OCI-LY7 (cell line): ENCODE measurements at regions not wholly inside any gene's neighbourhood (a gene's known extent, or its start where the extent isn't known, plus 50 kb on each side); places are given as distances from the start of the nearest gene placed in this dataset.

Experiments used
- BruUV-seq: library from RNA; stranded (reverse); fragments of 400-500 nt; replicated peaks from 2 replicates; lab custom pipeline; 2021; lab: Mats Ljungman, UMichigan
- CTCF ChIA-PET: fragments of 300-600 bp; sonication (Branson Sonifier 250); formaldehyde crosslinking; loops from one replicate; lab custom pipeline; 2022; ENCODE audit warnings: antibody characterized with exemption; ENCODE audit not compliant: unreplicated experiment; lab: Charles Lee
- POLR2A ChIA-PET: fragments of 300-600 bp; sonication (Branson Sonifier 250); formaldehyde crosslinking; loops from one replicate; lab custom pipeline; 2022; ENCODE audit warnings: antibody characterized with exemption; lab: Charles Lee
- DNase-seq: peaks from one replicate; pipeline ENCODE4 v3.0.0-alpha.2; 2015; ENCODE audit warnings: low spot score
- H2AFZ ChIP-seq: fragments of 200-600 bp; sonication (generic), shearing (Covaris generic); 2 replicates; pipeline ENCODE4 v1.6.1; 2014; ENCODE audit warnings: mild to moderate bottlenecking, antibody characterized with exemption, low read length, moderate library complexity
- H3K27ac ChIP-seq: fragments of 200-600 bp; sonication (generic); 2 replicates; pipeline ENCODE4 v1.5.1; 2014; ENCODE audit warnings: mixed run types, low read depth, mild to moderate bottlenecking, moderate library complexity, low read length, inconsistent platforms; ENCODE audit not compliant: poor library complexity, severe bottlenecking
- H3K36me3 ChIP-seq: fragments of 200-600 bp; sonication (generic); 2 replicates; pipeline ENCODE4 v1.6.1; 2014; ENCODE audit warnings: mild to moderate bottlenecking, antibody characterized with exemption, low read length, moderate library complexity, mixed read lengths; ENCODE audit not compliant: insufficient read depth
- H3K4me1 ChIP-seq: fragments of 200-600 bp; sonication (generic); 2 replicates; pipeline ENCODE4 v1.5.1; 2014; ENCODE audit warnings: mild to moderate bottlenecking, low read length; ENCODE audit not compliant: insufficient read depth, poor library complexity, severe bottlenecking
- H3K4me2 ChIP-seq: fragments of 200-600 bp; sonication (generic); 2 replicates; pipeline ENCODE4 v1.6.1; 2014; ENCODE audit warnings: mild to moderate bottlenecking, low read length
- H3K4me3 ChIP-seq: fragments of 200-600 bp; sonication (generic); 2 replicates; pipeline ENCODE4 v1.5.1; 2014; ENCODE audit warnings: mild to moderate bottlenecking, low read depth, low read length; ENCODE audit not compliant: poor library complexity, severe bottlenecking
- H3K79me2 ChIP-seq: fragments of 200-600 bp; sonication (generic); 2 replicates; pipeline ENCODE4 v1.6.1; 2016; ENCODE audit warnings: low read depth, mild to moderate bottlenecking, low read length, moderate library complexity, mixed read lengths; ENCODE audit not compliant: insufficient read depth
- H3K9me2 ChIP-seq: fragments of 200-600 bp; sonication (generic); 2 replicates; pipeline ENCODE4 v1.6.1; 2016; ENCODE audit warnings: mild to moderate bottlenecking, low read length, mixed read lengths; ENCODE audit not compliant: insufficient read depth
- H3K9me3 ChIP-seq: fragments of 200-600 bp; sonication (generic); 2 replicates; pipeline ENCODE4 v1.6.1; 2014; ENCODE audit warnings: mild to moderate bottlenecking, mixed run types, low read length, mixed read lengths
- H4K20me1 ChIP-seq: fragments of 200-600 bp; sonication (generic); 2 replicates; pipeline ENCODE4 v1.6.1; 2014; ENCODE audit warnings: mild to moderate bottlenecking, antibody characterized with exemption, low read length, moderate library complexity, mixed read lengths; ENCODE audit not compliant: insufficient read depth
- EZH2phosphoT487 ChIP-seq: fragments of 200-600 bp; sonication (generic); IDR thresholded peaks from 2 replicates; pipeline ENCODE4 v1.6.1; 2018; ENCODE audit warnings: low read depth, borderline replicate concordance, mild to moderate bottlenecking, mixed run types, antibody characterized with exemption, low read length, moderate library complexity, mixed read lengths
- intact Hi-C: fragments of 100-400 bp; cut with micrococcal nuclease; formaldehyde crosslinking; loops from one replicate; pipeline ENCODE4 v1.10.0; 2022; ENCODE audit not compliant: unreplicated experiment
- TF ChIP-seq, protein P1 (sequence below): fragments of 200-600 bp; sonication (generic); conservative IDR thresholded peaks from 2 replicates; pipeline ENCODE4 v1.5.1; 2014; ENCODE audit warnings: mild to moderate bottlenecking, antibody characterized with exemption, low read length, moderate library complexity, mixed read lengths

DNA sequence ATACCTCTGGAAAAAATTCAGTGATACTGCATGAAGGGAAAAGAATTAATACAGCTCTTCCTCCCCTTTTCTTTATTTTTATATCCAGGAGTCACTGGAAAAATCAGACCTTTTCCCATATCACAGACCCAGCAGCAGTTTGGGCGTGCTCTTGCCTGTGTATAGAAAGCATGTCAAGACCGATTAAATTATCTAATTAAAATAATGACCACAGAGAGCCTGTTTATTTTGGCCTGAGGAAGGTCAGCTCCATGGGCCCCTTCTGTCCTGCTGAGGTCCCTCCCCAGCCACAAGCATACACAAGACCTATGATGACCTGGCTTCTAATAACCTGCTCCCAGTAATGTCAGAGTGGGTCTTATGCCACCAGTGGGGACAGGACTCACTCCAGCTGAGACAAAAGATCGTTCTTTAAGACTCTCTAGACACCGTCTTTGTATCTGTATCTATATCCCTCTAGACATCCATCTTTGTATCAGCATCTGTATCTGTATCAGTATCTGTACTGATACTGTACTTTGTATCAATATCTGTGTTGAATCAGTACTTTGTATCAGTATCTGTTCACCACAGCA lies 147.8 kb downstream of the VAPA start:
- no peak overlapping the region for H3K27ac ChIP-seq
- H3K9me2 ChIP-seq: no peaks in the 10 kb centered on the region
- H3K36me3 ChIP-seq: no peaks in the 10 kb centered on the region
- no peak for DNase-seq
- H3K4me3 ChIP-seq: no peak overlapping the region
- H3K4me2 ChIP-seq: no peak overlapping the region
- no peaks in the 10 kb centered on the region for H3K79me2 ChIP-seq
- H2AFZ ChIP-seq: no peak overlapping the region
- ChIA-PET POLR2A (interaction anchor here (0.7 kb wide), 1 partner anchor 137 kb away, joined by 3 read pairs; no protein-coding TSS in a partner anchor), CTCF (no interaction called here)
- H3K4me1 ChIP-seq: no peaks in the 10 kb centered on the region
- intact Hi-C loops: no loop called here
- no peaks in the 10 kb centered on the region for H3K9me3 ChIP-seq
- no peaks in the 10 kb centered on the region for H4K20me1 ChIP-seq
- BruUV-seq: no TSS peak
- TF ChIP-seq, protein P1, sequence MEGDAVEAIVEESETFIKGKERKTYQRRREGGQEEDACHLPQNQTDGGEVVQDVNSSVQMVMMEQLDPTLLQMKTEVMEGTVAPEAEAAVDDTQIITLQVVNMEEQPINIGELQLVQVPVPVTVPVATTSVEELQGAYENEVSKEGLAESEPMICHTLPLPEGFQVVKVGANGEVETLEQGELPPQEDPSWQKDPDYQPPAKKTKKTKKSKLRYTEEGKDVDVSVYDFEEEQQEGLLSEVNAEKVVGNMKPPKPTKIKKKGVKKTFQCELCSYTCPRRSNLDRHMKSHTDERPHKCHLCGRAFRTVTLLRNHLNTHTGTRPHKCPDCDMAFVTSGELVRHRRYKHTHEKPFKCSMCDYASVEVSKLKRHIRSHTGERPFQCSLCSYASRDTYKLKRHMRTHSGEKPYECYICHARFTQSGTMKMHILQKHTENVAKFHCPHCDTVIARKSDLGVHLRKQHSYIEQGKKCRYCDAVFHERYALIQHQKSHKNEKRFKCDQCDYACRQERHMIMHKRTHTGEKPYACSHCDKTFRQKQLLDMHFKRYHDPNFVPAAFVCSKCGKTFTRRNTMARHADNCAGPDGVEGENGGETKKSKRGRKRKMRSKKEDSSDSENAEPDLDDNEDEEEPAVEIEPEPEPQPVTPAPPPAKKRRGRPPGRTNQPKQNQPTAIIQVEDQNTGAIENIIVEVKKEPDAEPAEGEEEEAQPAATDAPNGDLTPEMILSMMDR: no peak
- no peak for TF ChIP-seq EZH2phosphoT487

DNA sequence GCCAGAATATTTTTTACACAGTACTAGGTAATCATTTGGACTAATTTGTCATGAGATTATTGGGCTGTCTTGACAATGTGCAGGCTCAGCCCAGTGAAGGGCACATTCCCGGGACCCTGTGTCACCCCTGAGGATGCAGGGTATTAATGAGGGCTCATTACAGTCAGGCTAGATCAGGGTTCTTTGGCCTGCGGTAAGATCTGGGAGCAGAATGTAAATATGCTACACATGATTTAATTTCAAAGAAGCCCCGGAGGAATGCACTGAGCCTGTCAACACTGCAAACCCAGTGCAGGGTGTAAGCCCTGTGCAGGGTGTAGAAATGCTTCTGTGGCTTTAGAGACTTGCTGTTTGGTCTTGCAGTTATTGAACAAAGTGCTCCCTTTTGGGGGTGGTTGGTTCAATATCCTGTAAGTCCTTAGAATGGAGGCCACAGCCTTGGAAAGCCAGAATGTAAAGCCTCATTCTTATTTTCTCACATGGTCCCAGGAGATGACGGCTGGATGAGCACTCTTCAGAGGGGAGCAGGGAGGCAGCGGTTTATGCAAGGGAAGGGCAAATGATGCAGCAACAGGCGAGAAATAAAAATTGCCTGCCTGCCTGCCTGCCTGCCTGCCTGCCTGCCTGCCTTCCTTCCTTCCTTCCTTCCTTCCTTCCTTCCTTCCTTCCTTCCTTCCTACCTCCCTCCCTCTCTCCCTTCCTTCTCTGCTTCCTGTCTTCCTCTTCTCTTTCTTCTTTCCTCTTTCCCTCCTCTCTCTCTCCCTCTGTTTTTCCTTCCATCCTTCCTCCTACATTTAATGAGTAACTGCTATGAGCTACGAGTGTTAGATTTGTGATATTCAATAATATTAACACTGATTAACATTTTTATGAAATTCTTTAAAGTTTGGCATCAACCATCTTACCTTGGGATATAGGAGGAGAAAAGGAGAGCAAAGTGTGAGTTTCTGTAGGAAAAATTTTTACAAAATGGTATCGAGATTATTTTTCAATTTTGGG lies 148.8 kb downstream of the VAPA start:
- no TSS peak for BruUV-seq
- no peak overlapping the region for H3K4me2 ChIP-seq
- no peaks in the 10 kb centered on the region for H3K9me3 ChIP-seq
- no peaks in the 10 kb centered on the region for H3K36me3 ChIP-seq
- intact Hi-C loops: no loop called here
- no peak for DNase-seq
- H3K4me1 ChIP-seq: no peaks in the 10 kb centered on the region
- no peak overlapping the region for H3K4me3 ChIP-seq
- CTCF ChIA-PET: no interaction called here
- no peaks in the 10 kb centered on the region for H4K20me1 ChIP-seq
- no peaks in the 10 kb centered on the region for H3K9me2 ChIP-seq
- H3K79me2 ChIP-seq: no peaks in the 10 kb centered on the region
- POLR2A ChIA-PET: no interaction called here
- H2AFZ ChIP-seq: no peak overlapping the region
- no peak overlapping the region for H3K27ac ChIP-seq
- TF ChIP-seq, protein P1: no peak
- TF ChIP-seq EZH2phosphoT487: no peak

DNA sequence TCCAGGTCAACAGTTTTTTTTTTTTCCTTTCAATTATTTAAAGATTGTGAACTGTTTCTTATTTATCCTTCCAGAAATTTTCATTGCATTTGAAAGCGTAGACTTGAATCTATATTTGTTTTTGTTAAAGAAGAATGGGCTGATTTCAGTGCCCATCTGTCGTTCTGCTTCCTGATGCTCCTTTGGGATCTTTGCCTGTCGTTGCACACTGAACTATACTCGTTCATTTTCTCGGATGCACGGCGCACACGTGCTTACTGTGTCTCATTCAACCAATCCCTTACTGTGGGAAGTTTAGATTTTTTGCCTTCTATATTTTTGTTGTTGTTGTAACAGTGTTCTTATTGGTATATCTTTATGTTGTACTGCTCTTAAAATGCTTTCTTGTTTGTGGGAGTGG lies 149.7 kb downstream of the VAPA start:
- BruUV-seq: no TSS peak
- POLR2A ChIA-PET: no interaction called here
- Histone ChIP-seq H3K79me2 (no peaks in the 10 kb centered on the region), H2AFZ (no peak overlapping the region), H4K20me1 (no peaks in the 10 kb centered on the region), H3K9me2 (no peaks in the 10 kb centered on the region), H3K4me2 (no peak overlapping the region), H3K9me3 (no peaks in the 10 kb centered on the region), H3K27ac (no peak overlapping the region), H3K4me1 (no peaks in the 10 kb centered on the region), H3K4me3 (no peak overlapping the region), H3K36me3 (no peaks in the 10 kb centered on the region)
- intact Hi-C loops: no loop called here
- TF ChIP-seq EZH2phosphoT487: no peak
- TF ChIP-seq, protein P1: no peak
- CTCF ChIA-PET: no interaction called here
- no peak for DNase-seq
